GM13976 (cell line): ENCODE measurements at regions not wholly inside any gene's neighbourhood (a gene's known extent, or its start where the extent isn't known, plus 50 kb on each side); places are given as distances from the start of the nearest gene placed in this dataset.

Experiments
- DNase-seq: peaks from one replicate; pipeline ENCODE4 v3.0.0; 2012; ENCODE audit warnings: low spot score
- CTCF ChIP-seq: IDR thresholded peaks from 2 replicates; pipeline ENCODE4 v1.5.1; 2012; ENCODE audit warnings: borderline replicate concordance, mild to moderate bottlenecking; ENCODE audit not compliant: insufficient read depth; ENCODE audit errors: extremely low read depth, missing control alignments, control extremely low read depth
- in situ Hi-C: fragments of 300-500 bp; cut with MboI; formaldehyde crosslinking; loops from one replicate; pipeline ENCODE4 v1.12.0; 2022; ENCODE audit warnings: low sequenced_read_pairs, mixed read lengths, inconsistent platforms; ENCODE audit not compliant: unreplicated experiment

GRCh38 chr19:27890696-27891095, 1322.3 kb downstream of the UQCRFS1 start:
- in situ Hi-C loops = no loop called here
- no peak for DNase-seq
- no peak for TF ChIP-seq CTCF

- TF ChIP-seq CTCF = no peak
- peak; percentile 3 for DNase-seq
- in situ Hi-C loops = no loop called here
Observed at GRCh38 chr19:27890206-27890605, 1322.7 kb downstream of the UQCRFS1 start.

- no peak for TF ChIP-seq CTCF
- in situ Hi-C loops = no loop called here
- DNase-seq = peak; percentile 1
Observed at GRCh38 chr19:27889156-27889555, 1323.8 kb downstream of the UQCRFS1 start.

- no peak for DNase-seq
- in situ Hi-C loops = no loop called here
- no peak for TF ChIP-seq CTCF
Observed at GRCh38 chr19:27887946-27888345, 1325.0 kb downstream of the UQCRFS1 start.

- in situ Hi-C loops = no loop called here
- no peak for TF ChIP-seq CTCF
- no peak for DNase-seq
Observed at GRCh38 chr19:27885359-27885758, 1327.6 kb downstream of the UQCRFS1 start.

- in situ Hi-C loops = no loop called here
- TF ChIP-seq CTCF = no peak
Observed at GRCh38 chr19:27884376-27884775, 1328.6 kb downstream of the UQCRFS1 start.

GRCh38 chr19:27881213-27881612, 1331.7 kb downstream of the UQCRFS1 start:
- in situ Hi-C loops = no loop called here
- no peak for DNase-seq
- no peak for TF ChIP-seq CTCF

More at GRCh38 chr19:27884376-27884775, 1328.6 kb downstream of the UQCRFS1 start:
- no peak for DNase-seq
